Choroid plexus epithelial cell (primary cell): ENCODE measurements at regions not wholly inside any gene's neighbourhood (a gene's known extent, or its start where the extent isn't known, plus 50 kb on each side); places are given as distances from the start of the nearest gene placed in this dataset.
"Not testable (repeated sequence)": the region's sequence is repeated elsewhere in the genome, so short reads cannot be mapped to it uniquely, and the experiment has no call there.

Experiments used
- DNase-seq: peaks from one replicate; pipeline ENCODE4 v3.0.0-alpha.2; 2010; ENCODE audit warnings: low read depth
- H3K4me3 ChIP-seq: 2 replicates; pipeline ENCODE4 v1.5.1; 2011; ENCODE audit warnings: low read depth, mild to moderate bottlenecking, control low read depth, low read length, moderate library complexity
- TF ChIP-seq, protein P1 (sequence below): conservative IDR thresholded peaks from 2 replicates; pipeline ENCODE4 v1.5.1; 2011; ENCODE audit warnings: low read depth, mild to moderate bottlenecking, control low read depth, inconsistent platforms, low read length, moderate library complexity

DNA sequence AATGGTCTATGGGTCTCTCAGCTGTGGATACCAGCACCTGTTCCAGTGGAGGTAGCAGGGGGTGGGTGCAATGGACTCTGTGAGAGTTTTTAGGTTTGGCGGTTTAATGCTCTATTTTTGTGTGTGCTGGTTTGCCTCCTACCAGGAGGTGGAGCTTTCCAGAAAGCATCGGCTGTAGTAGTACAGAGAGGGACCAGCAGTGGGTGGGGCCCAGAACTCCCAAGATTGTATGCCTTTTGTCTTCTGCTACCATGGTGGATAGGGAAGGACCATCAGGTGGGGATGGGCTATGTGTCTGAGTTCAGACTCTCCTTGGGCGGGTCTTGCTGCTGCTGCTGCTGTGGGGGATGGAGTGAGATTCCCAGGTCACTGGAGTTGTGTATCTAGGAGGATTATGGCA lies 557.2 kb upstream of the GRID2 start:
- TF ChIP-seq, protein P1, sequence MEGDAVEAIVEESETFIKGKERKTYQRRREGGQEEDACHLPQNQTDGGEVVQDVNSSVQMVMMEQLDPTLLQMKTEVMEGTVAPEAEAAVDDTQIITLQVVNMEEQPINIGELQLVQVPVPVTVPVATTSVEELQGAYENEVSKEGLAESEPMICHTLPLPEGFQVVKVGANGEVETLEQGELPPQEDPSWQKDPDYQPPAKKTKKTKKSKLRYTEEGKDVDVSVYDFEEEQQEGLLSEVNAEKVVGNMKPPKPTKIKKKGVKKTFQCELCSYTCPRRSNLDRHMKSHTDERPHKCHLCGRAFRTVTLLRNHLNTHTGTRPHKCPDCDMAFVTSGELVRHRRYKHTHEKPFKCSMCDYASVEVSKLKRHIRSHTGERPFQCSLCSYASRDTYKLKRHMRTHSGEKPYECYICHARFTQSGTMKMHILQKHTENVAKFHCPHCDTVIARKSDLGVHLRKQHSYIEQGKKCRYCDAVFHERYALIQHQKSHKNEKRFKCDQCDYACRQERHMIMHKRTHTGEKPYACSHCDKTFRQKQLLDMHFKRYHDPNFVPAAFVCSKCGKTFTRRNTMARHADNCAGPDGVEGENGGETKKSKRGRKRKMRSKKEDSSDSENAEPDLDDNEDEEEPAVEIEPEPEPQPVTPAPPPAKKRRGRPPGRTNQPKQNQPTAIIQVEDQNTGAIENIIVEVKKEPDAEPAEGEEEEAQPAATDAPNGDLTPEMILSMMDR: no peak
- H3K4me3 ChIP-seq: no peak overlapping the region
- no peak for DNase-seq

DNA sequence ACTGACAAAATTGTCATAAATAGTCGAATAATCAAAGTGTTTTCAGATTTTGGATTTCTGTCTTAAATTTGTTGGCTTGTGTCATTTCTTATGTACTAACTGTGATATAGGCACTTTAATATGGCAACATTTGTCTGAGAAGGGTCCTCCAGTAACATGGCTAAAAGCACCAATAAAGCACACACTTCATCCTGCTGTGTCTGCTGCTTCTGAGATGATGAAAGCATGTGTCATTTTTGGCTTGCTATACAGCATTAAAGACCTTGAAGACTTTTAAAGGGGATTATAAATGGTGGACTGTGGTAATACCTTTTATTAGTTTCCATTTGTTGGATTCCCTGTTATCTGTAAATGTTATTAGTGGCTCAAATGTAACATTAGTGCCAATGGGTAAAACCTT lies 551.8 kb upstream of the GRID2 start:
- TF ChIP-seq, protein P1: no peak
- H3K4me3 ChIP-seq: no peak overlapping the region
- DNase-seq: no peak

DNA sequence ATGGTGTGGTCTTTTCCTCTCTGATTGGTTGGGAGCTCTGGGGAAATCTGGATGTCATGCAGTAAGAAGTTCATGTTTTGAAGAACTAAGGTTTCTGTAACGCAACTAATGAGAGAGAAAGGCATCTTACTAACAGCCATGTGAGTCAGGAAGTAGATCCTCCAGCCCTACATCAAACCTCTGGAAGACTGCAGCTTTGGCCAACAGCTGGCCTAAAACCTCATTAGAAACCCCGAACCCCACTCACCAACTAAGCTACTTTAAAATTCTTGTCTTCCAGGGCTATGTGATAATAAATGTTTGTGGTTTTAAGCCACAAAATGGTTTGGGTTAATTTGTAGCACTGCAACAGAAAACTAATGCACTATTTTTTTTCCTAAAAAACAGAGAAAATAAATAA lies 549.0 kb upstream of the GRID2 start:
- no peak overlapping the region for H3K4me3 ChIP-seq
- TF ChIP-seq, protein P1: no peak
- peak; percentile 8 for DNase-seq

DNA sequence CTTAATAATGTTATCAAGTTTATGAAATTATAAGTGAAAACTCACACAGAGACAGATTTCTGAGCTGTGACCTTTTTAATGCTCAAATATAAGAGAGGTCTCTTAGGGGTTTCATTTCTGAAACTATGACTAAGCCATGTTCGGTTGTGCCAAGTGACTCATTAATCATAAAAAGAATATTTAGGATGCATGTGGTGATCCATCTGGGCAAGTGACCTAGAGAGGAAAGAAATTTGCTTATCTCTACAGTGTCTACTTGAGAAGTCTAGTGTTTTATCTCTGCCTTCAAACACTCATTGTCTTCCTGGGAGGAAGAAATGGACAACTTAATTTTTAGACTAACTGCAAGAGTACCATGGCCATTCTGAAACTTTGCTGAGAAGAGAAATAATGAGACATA lies 545.3 kb upstream of the GRID2 start:
- TF ChIP-seq, protein P1: no peak
- H3K4me3 ChIP-seq: no peak overlapping the region
- peak; percentile 69 for DNase-seq

DNA sequence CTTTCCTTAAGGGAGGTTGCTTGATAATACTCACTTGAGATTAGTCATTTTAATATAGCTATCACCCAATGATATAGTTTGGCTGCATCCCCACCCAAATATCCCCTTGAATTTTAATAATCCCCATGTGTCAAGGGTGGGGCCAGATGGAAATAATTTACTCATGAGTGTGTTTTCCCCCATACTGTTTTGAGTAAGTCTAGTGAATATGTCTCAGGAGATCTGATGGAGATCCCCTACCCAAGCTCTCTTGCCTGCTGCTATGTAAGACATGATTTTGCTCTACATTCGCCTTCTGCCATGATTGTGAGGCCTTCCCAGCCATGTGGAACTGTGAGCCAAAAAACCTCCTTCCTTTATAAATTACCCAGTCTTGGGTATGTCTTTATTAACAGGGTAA lies 539.7 kb upstream of the GRID2 start:
- H3K4me3 ChIP-seq: no peak overlapping the region
- DNase-seq: no peak
- TF ChIP-seq, protein P1: no peak

DNA sequence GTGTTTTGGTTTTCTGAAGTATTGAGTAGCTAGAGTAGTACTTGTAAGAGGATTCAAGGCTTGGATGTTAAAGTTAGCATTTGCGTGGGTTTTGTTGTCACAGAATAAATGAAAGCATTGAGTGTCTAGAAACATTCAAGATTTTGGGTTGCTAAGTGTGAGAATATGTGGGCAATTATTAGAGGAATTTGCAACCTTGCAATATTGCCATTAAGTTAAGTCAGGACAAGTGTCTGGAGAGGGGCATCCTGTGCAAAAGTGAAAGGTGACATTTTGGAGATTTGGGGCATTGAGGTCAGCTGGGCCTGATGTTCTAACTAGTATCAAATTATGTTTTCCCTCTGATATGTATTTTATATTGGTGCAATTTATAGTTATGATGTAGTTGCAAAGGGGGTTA lies 533.9 kb upstream of the GRID2 start:
- no peak for DNase-seq
- TF ChIP-seq, protein P1: no peak
- H3K4me3 ChIP-seq: no peak overlapping the region

DNA sequence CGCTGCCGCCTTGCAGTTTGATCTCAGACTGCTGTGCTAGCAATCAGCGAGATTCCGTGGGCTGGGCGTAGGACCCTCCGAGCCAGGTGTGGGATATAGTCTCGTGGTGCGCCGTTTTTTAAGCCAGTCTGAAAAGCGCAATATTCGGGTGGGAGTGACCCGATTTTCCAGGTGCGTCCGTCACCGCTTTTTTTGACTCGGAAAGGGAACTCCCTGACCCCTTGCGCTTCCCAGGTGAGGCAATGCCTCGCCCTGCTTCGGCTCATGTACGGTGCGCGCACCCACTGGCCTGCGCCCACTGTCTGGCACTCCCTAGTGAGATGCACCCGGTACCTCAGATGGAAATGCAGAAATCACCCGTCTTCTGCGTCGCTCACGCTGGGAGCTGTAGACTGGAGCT lies 512.1 kb upstream of the GRID2 start:
- DNase-seq: not testable (repeated sequence)
- peak overlapping the region; percentile 40 for H3K4me3 ChIP-seq

DNA sequence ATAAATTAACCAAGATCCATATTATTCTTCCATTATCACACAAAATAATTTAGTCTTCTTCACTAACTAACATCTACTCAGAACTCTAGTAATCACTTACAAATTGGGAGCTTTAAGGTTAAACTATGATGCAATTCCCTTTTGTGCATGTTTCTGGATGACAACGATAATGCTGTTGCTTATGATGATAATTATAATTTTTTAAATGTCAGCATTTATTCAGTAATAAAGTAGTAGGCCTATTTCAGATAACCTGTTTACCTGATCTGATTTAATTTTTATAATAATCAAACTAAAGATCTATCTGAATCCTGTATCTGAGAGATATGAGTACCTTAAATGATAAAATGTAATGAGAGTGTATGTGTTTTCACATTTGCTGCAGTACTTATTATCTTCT lies 507.8 kb upstream of the GRID2 start:
- no peak overlapping the region for H3K4me3 ChIP-seq
- DNase-seq: no peak
- TF ChIP-seq, protein P1: no peak
